HUES48 (cell line): ENCODE measurements at regions not wholly inside any gene's neighbourhood (a gene's known extent, or its start where the extent isn't known, plus 50 kb on each side); places are given as distances from the start of the nearest gene placed in this dataset.

Experiments used
- H3K27ac ChIP-seq: one replicate; pipeline ENCODE4 v1.7.0; 2013; ENCODE audit warnings: low read depth, low read length, inconsistent platforms
- H3K27me3 ChIP-seq: 2 replicates; pipeline ENCODE4 v1.6.1; 2013; ENCODE audit warnings: mild to moderate bottlenecking, low read length; ENCODE audit not compliant: control insufficient read depth, insufficient read depth
- H3K36me3 ChIP-seq: 2 replicates; pipeline ENCODE4 v1.6.1; 2013; ENCODE audit warnings: low read length; ENCODE audit not compliant: control insufficient read depth, insufficient read depth
- H3K4me1 ChIP-seq: 2 replicates; pipeline ENCODE4 v1.6.1; 2013; ENCODE audit warnings: mild to moderate bottlenecking, low read length; ENCODE audit not compliant: control insufficient read depth, insufficient read depth
- H3K4me3 ChIP-seq: 2 replicates; pipeline ENCODE4 v1.5.1; 2013; ENCODE audit warnings: mild to moderate bottlenecking, low read depth, low read length
- H3K9ac ChIP-seq: 2 replicates; pipeline ENCODE4 v1.6.1; 2013; ENCODE audit warnings: mild to moderate bottlenecking, low read depth, low read length, moderate library complexity
- H3K9me3 ChIP-seq: 2 replicates; pipeline ENCODE4 v1.6.1; 2013; ENCODE audit warnings: low read length; ENCODE audit not compliant: control insufficient read depth, insufficient read depth

DNA sequence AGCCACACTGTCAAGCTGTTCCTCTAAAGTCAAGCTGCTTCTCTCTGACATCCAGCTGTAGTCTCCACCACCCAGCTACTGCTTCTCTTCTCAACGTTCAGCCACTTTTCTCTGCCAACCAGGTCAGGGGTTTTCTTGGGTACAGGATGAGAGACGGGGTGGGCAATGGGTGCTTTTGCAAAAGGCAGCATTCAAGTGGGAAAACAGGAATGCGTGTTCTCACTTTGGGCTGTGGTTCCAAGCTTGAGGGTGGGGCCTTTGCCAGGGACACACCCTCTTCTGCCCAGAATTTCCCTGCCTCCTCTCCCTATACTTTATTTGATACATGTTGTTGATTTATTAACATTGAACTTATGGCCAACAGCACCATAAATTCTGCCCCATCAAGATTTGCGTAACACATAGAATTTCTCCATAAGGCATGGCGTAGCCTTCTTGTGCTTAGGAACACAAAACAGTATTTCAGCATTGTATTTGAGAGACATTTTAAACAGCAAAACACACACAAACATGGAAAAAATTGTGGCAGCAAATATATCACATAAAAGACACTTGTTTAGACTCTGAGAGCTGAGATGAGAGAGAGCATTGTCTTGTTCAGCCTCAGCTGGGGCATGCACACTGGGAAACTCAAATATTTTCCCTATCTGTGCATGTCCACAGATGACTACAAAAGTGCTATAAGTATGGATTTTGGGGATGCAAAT, 392.8 kb downstream of the SLITRK6 start:
- H3K36me3 ChIP-seq, result no peaks in the 10 kb centered on the region
- H3K4me3 ChIP-seq, result no peak overlapping the region

GRCh38 chr13:85405316-85405897, 393.8 kb downstream of the SLITRK6 start:
- H3K36me3 ChIP-seq, result no peaks in the 10 kb centered on the region
- H3K4me1 ChIP-seq, result no peaks in the 10 kb centered on the region
- H3K27ac ChIP-seq, result no peak overlapping the region
- H3K27me3 ChIP-seq, result no peaks in the 10 kb centered on the region
- H3K9me3 ChIP-seq, result no peaks in the 10 kb centered on the region
- H3K4me3 ChIP-seq, result no peak overlapping the region
- no peak overlapping the region for H3K9ac ChIP-seq

More for the DNA sequence above, 392.8 kb downstream of the SLITRK6 start:
- no peak overlapping the region for H3K27ac ChIP-seq
- no peaks in the 10 kb centered on the region for H3K27me3 ChIP-seq
- H3K9ac ChIP-seq, result no peak overlapping the region
- H3K9me3 ChIP-seq, result no peaks in the 10 kb centered on the region
- no peaks in the 10 kb centered on the region for H3K4me1 ChIP-seq

- H3K4me1 ChIP-seq, result no peaks in the 10 kb centered on the region
Observed at GRCh38 chr13:85386424-85386823, 412.8 kb downstream of the SLITRK6 start.

GRCh38 chr13:85383291-85383690, 415.9 kb downstream of the SLITRK6 start:
- Histone ChIP-seq H3K36me3 (no peaks in the 10 kb centered on the region), H3K27me3 (no peaks in the 10 kb centered on the region), H3K4me3 (no peak overlapping the region), H3K9me3 (no peaks in the 10 kb centered on the region), H3K9ac (no peak overlapping the region), H3K4me1 (no peaks in the 10 kb centered on the region), H3K27ac (no peak overlapping the region)

More at GRCh38 chr13:85386424-85386823, 412.8 kb downstream of the SLITRK6 start:
- Histone ChIP-seq H3K9ac (no peak overlapping the region), H3K27ac (no peak overlapping the region), H3K4me3 (no peak overlapping the region), H3K36me3 (no peaks in the 10 kb centered on the region), H3K27me3 (no peaks in the 10 kb centered on the region), H3K9me3 (no peaks in the 10 kb centered on the region)

- Histone ChIP-seq H3K9me3 (no peaks in the 10 kb centered on the region), H3K27ac (no peak overlapping the region), H3K9ac (no peak overlapping the region), H3K36me3 (no peaks in the 10 kb centered on the region), H3K27me3 (no peaks in the 10 kb centered on the region), H3K4me1 (no peaks in the 10 kb centered on the region), H3K4me3 (no peak overlapping the region)
Observed at GRCh38 chr13:85381082-85381481, 418.1 kb downstream of the SLITRK6 start.

DNA sequence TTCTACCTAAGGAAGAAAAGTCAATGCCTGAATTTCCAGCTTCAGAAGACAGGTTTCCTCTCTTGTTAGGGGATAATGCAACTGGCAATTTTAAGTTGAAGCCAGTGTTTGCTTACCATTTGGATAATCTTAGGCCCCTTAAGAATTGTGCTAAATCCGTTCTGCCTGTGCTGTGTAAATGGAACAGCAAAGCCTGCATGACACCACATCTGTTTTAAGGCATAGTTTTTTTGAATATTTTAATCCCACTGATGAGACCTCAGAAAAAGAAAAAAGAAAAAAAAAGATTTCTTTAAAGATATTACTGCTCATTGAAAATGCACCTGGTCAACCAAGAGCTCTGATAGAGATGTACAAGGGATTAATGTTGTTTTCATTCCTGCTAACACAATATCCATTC, 419.2 kb downstream of the SLITRK6 start:
- no peak overlapping the region for H3K4me3 ChIP-seq
- H3K9ac ChIP-seq, result no peak overlapping the region
- H3K36me3 ChIP-seq, result no peaks in the 10 kb centered on the region

GRCh38 chr13:85379433-85379832, 419.8 kb downstream of the SLITRK6 start:
- no peak overlapping the region for H3K9ac ChIP-seq
- no peaks in the 10 kb centered on the region for H3K27me3 ChIP-seq
- H3K4me3 ChIP-seq, result no peak overlapping the region
- H3K36me3 ChIP-seq, result no peaks in the 10 kb centered on the region
- H3K4me1 ChIP-seq, result no peaks in the 10 kb centered on the region
- H3K27ac ChIP-seq, result no peak overlapping the region
- H3K9me3 ChIP-seq, result no peaks in the 10 kb centered on the region

More for the DNA sequence above, 419.2 kb downstream of the SLITRK6 start:
- H3K27ac ChIP-seq, result no peak overlapping the region
- no peaks in the 10 kb centered on the region for H3K9me3 ChIP-seq
- H3K27me3 ChIP-seq, result no peaks in the 10 kb centered on the region
- no peaks in the 10 kb centered on the region for H3K4me1 ChIP-seq

- H3K27me3 ChIP-seq, result no peaks in the 10 kb centered on the region
- H3K27ac ChIP-seq, result no peak overlapping the region
- no peak overlapping the region for H3K4me3 ChIP-seq
- H3K9ac ChIP-seq, result no peak overlapping the region
- no peaks in the 10 kb centered on the region for H3K9me3 ChIP-seq
- H3K4me1 ChIP-seq, result no peaks in the 10 kb centered on the region
- no peaks in the 10 kb centered on the region for H3K36me3 ChIP-seq
Observed at GRCh38 chr13:85377783-85378182, 421.4 kb downstream of the SLITRK6 start.

- Histone ChIP-seq H3K36me3 (no peaks in the 10 kb centered on the region), H3K27me3 (no peaks in the 10 kb centered on the region), H3K9me3 (no peaks in the 10 kb centered on the region), H3K4me3 (no peak overlapping the region), H3K9ac (no peak overlapping the region), H3K27ac (no peak overlapping the region), H3K4me1 (no peaks in the 10 kb centered on the region)
Observed at GRCh38 chr13:85373322-85373721, 425.9 kb downstream of the SLITRK6 start.

GRCh38 chr13:85371254-85371653, 428.0 kb downstream of the SLITRK6 start:
- no peaks in the 10 kb centered on the region for H3K36me3 ChIP-seq
- H3K27me3 ChIP-seq, result no peaks in the 10 kb centered on the region
- H3K4me1 ChIP-seq, result no peaks in the 10 kb centered on the region
- no peak overlapping the region for H3K4me3 ChIP-seq
- no peak overlapping the region for H3K9ac ChIP-seq
- H3K9me3 ChIP-seq, result no peaks in the 10 kb centered on the region
- no peak overlapping the region for H3K27ac ChIP-seq

GRCh38 chr13:85368686-85369085, 430.5 kb downstream of the SLITRK6 start:
- H3K27me3 ChIP-seq, result no peaks in the 10 kb centered on the region
- H3K4me3 ChIP-seq, result no peak overlapping the region
- no peaks in the 10 kb centered on the region for H3K9me3 ChIP-seq
- H3K27ac ChIP-seq, result no peak overlapping the region
- H3K4me1 ChIP-seq, result no peaks in the 10 kb centered on the region
- no peak overlapping the region for H3K9ac ChIP-seq
- H3K36me3 ChIP-seq, result no peaks in the 10 kb centered on the region
